SK-N-SH treated with all-trans-retinoic acid at 6 μM for 48 hours (cell line): ENCODE measurements at regions not wholly inside any gene's neighbourhood (a gene's known extent, or its start where the extent isn't known, plus 50 kb on each side); places are given as distances from the start of the nearest gene placed in this dataset.

Source experiments
- ATAC-seq: fragments of 200-7000 bp; cut with Tn5 transposase; 3 replicates; pipeline ENCODE4 v1.9.1; 2020; ENCODE audit warnings: mild to moderate bottlenecking, moderate library complexity
- ARNTL ChIP-seq: fragments of 450-650 bp; formaldehyde crosslinking; IDR thresholded peaks from 2 replicates; pipeline ENCODE4 v1.5.0; 2020; ENCODE audit warnings: low read depth, mild to moderate bottlenecking, moderate library complexity, borderline replicate concordance
- BACH2 ChIP-seq: fragments of 250-450 bp; sonication (Bioruptor Pico); IDR thresholded peaks from 2 replicates; pipeline ENCODE4 v1.9.0; 2021; ENCODE audit warnings: mild to moderate bottlenecking, borderline replicate concordance
- CSDC2 ChIP-seq: fragments of 250-450 bp; sonication (Bioruptor Pico); IDR thresholded peaks from 2 replicates; pipeline ENCODE4 v1.5.0; 2020; ENCODE audit warnings: mild to moderate bottlenecking, moderate library complexity
- ISL1 ChIP-seq: fragments of 250-450 bp; sonication (Bioruptor Pico); IDR thresholded peaks from 2 replicates; pipeline ENCODE4 v2.1.2; 2022; ENCODE audit warnings: mild to moderate bottlenecking, moderate library complexity
- OSR1 ChIP-seq: fragments of 250-450 bp; sonication (Bioruptor Pico); IDR thresholded peaks from 2 replicates; pipeline ENCODE4 v1.8.0; 2022; ENCODE audit warnings: moderate library complexity, mild to moderate bottlenecking, inconsistent platforms
- PATZ1 ChIP-seq: fragments of 250-450 bp; sonication (Bioruptor Pico); IDR thresholded peaks from 2 replicates; pipeline ENCODE4 v1.8.0; 2020; ENCODE audit warnings: mild to moderate bottlenecking, moderate library complexity, borderline replicate concordance
- PPARA ChIP-seq: fragments of 250-450 bp; sonication (Bioruptor Pico); IDR thresholded peaks from 2 replicates; pipeline ENCODE4 v1.5.0; 2020; ENCODE audit warnings: mild to moderate bottlenecking, borderline replicate concordance
- RARB ChIP-seq: fragments of 250-450 bp; sonication (Bioruptor Pico); IDR thresholded peaks from 2 replicates; pipeline ENCODE4 v1.8.0; 2021; ENCODE audit warnings: mild to moderate bottlenecking, moderate library complexity
- SNAI2 ChIP-seq: fragments of 250-450 bp; sonication (Bioruptor Pico); IDR thresholded peaks from 2 replicates; pipeline ENCODE4 v1.5.0; 2020; ENCODE audit warnings: mild to moderate bottlenecking, moderate library complexity
- TOX ChIP-seq: fragments of 250-450 bp; sonication (Bioruptor Pico); IDR thresholded peaks from 2 replicates; pipeline ENCODE4 v1.8.0; 2021; ENCODE audit warnings: mild to moderate bottlenecking, moderate library complexity, borderline replicate concordance
- TSHZ2 ChIP-seq: fragments of 250-450 bp; sonication (Bioruptor Pico); IDR thresholded peaks from 2 replicates; pipeline ENCODE4 v1.5.0; 2020; ENCODE audit warnings: mild to moderate bottlenecking, moderate library complexity
- ZC3H10 ChIP-seq: fragments of 250-450 bp; sonication (Bioruptor Pico); IDR thresholded peaks from 2 replicates; pipeline ENCODE4 v1.5.1; 2021; ENCODE audit warnings: mild to moderate bottlenecking, moderate library complexity
- ZFP3 ChIP-seq: fragments of 250-450 bp; sonication (Bioruptor Pico); IDR thresholded peaks from 2 replicates; pipeline ENCODE4 v1.5.0; 2020; ENCODE audit warnings: mild to moderate bottlenecking, moderate library complexity
- ZFP30 ChIP-seq: fragments of 450-650 bp; formaldehyde crosslinking; IDR thresholded peaks from 2 replicates; pipeline ENCODE4 v1.5.0; 2022; ENCODE audit warnings: mild to moderate bottlenecking, moderate library complexity
- ZNF565 ChIP-seq: fragments of 450-650 bp; formaldehyde crosslinking; conservative IDR thresholded peaks from 2 replicates; pipeline ENCODE4 v1.5.0; 2020; ENCODE audit warnings: low read depth, mild to moderate bottlenecking, moderate library complexity
- ZNF70 ChIP-seq: fragments of 450-650 bp; formaldehyde crosslinking; IDR thresholded peaks from 2 replicates; pipeline ENCODE4 v1.5.0; 2020; ENCODE audit warnings: mild to moderate bottlenecking, moderate library complexity
- ZNF8 ChIP-seq: fragments of 450-650 bp; formaldehyde crosslinking; IDR thresholded peaks from 2 replicates; pipeline ENCODE4 v1.5.0; 2020; ENCODE audit warnings: mild to moderate bottlenecking, moderate library complexity
- TF ChIP-seq, protein P1 (sequence below): fragments of 250-450 bp; sonication (Bioruptor Pico); IDR thresholded peaks from 2 replicates; pipeline ENCODE4 v1.5.1; 2020; ENCODE audit warnings: low read depth, mild to moderate bottlenecking, moderate library complexity
- TF ChIP-seq, protein P2 (sequence below): fragments of 250-450 bp; sonication (Bioruptor Pico); IDR thresholded peaks from 2 replicates; pipeline ENCODE4 v1.5.1; 2021; ENCODE audit warnings: mild to moderate bottlenecking, moderate library complexity

DNA sequence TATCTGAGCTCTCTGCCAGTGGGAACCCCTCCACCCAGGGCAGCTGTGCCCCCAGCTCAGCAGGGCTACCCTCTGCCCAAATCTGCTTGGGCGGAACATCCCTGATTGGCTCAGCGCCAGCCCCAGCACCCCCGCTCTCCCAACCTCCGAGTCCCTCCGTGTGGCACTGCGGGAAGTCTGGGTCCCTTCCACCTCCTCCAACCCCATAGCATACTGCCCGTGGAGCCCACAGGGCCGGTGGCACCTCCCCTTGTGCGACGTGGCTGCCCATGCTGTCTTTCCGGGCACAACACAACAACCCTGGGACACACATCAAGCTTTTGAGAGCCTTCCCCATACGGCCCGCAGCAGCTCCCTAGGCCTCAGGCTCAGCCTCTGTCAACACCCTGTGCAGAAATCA, 55.8 kb upstream of the NCK2 start:
- no peak for TF ChIP-seq CSDC2 (CRISPR knock-in tag)
- TF ChIP-seq, protein P1, sequence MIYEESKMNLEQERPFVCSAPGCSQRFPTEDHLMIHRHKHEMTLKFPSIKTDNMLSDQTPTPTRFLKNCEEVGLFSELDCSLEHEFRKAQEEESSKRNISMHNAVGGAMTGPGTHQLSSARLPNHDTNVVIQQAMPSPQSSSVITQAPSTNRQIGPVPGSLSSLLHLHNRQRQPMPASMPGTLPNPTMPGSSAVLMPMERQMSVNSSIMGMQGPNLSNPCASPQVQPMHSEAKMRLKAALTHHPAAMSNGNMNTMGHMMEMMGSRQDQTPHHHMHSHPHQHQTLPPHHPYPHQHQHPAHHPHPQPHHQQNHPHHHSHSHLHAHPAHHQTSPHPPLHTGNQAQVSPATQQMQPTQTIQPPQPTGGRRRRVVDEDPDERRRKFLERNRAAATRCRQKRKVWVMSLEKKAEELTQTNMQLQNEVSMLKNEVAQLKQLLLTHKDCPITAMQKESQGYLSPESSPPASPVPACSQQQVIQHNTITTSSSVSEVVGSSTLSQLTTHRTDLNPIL (CRISPR knock-in tag) = no peak
- TF ChIP-seq, protein P2, sequence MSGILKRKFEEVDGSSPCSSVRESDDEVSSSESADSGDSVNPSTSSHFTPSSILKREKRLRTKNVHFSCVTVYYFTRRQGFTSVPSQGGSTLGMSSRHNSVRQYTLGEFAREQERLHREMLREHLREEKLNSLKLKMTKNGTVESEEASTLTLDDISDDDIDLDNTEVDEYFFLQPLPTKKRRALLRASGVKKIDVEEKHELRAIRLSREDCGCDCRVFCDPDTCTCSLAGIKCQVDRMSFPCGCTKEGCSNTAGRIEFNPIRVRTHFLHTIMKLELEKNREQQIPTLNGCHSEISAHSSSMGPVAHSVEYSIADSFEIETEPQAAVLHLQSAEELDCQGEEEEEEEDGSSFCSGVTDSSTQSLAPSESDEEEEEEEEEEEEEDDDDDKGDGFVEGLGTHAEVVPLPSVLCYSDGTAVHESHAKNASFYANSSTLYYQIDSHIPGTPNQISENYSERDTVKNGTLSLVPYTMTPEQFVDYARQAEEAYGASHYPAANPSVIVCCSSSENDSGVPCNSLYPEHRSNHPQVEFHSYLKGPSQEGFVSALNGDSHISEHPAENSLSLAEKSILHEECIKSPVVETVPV = no peak
- TF ChIP-seq RARB (CRISPR knock-in tag) = no peak
- no peak for ATAC-seq

DNA sequence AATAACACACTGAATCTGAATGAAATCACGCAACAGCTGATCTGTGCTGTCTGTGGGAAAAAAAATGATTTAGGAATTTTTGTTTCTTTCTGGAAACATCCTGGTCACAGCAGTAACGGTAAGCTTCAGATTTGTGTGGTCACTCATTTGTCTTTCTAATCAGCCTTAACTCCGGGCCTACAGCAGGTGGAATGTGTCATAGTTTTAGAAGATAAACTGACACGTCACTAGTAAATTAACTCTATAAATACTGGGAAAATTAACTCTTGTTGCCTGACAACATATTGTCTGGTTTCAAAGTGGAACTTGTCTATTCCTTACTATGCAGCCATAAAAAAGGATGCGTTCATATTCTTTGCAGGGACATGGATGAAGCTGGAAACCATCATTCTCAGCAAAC, 58.1 kb upstream of the NCK2 start:
- ATAC-seq = no peak
- TF ChIP-seq ZC3H10 (no peak), ZFP30 (CRISPR knock-in tag) (no peak), ZNF70 (CRISPR knock-in tag) (no peak), TOX (CRISPR knock-in tag) (no peak), RARB (CRISPR knock-in tag) (no peak), ZNF565 (CRISPR knock-in tag) (no peak), ZFP3 (CRISPR knock-in tag) (no peak), ZNF8 (CRISPR knock-in tag) (no peak), PPARA (CRISPR knock-in tag) (no peak), TSHZ2 (CRISPR knock-in tag) (no peak), PATZ1 (CRISPR knock-in tag) (no peak), BACH2 (CRISPR knock-in tag) (no peak), ARNTL (no peak), SNAI2 (CRISPR knock-in tag) (no peak)
- TF ChIP-seq, protein P1 (CRISPR knock-in tag) = no peak

GRCh38 chr2:105683011-105683492, 61.7 kb upstream of the NCK2 start:
- no peak for TF ChIP-seq PPARA (CRISPR knock-in tag)
- TF ChIP-seq ISL1 (CRISPR knock-in tag) = no peak
- TF ChIP-seq ARNTL = no peak
- no peak for TF ChIP-seq OSR1 (CRISPR knock-in tag)
- no peak for TF ChIP-seq PATZ1 (CRISPR knock-in tag)
- no peak for TF ChIP-seq ZFP30 (CRISPR knock-in tag)
- TF ChIP-seq, all 23 proteins: peak for 0
- no peak for ATAC-seq
